Bronchial epithelial cell (primary cell): ENCODE measurements at regions not wholly inside any gene's neighbourhood (a gene's known extent, or its start where the extent isn't known, plus 50 kb on each side); places are given as distances from the start of the nearest gene placed in this dataset.

Experiments
- DNase-seq: peaks from one replicate; pipeline ENCODE4 v3.0.0-alpha.2; 2010; ENCODE audit warnings: low read depth
- FAIRE-seq: peaks from 2 replicates; lab custom pipeline; 2011; peaks lifted over from hg19 to GRCh38; lab: Jason Lieb, UNC
- H3K27me3 ChIP-seq: 2 replicates; pipeline ENCODE4 v1.5.1; 2011; ENCODE audit warnings: low read length; ENCODE audit not compliant: control insufficient read depth, insufficient read depth
- H3K36me3 ChIP-seq: 2 replicates; pipeline ENCODE4 v1.5.1; 2011; ENCODE audit warnings: low read length; ENCODE audit not compliant: control insufficient read depth, insufficient read depth
- H3K4me3 ChIP-seq: 2 replicates; pipeline ENCODE4 v1.5.1; 2011; ENCODE audit warnings: mild to moderate bottlenecking, low read depth, low read length, control low read depth
- TF ChIP-seq, protein P1 (sequence below): IDR thresholded peaks from 2 replicates; pipeline ENCODE4 v1.5.1; 2011; ENCODE audit warnings: mild to moderate bottlenecking, moderate library complexity, low read length, control low read depth, inconsistent platforms; ENCODE audit not compliant: insufficient read depth, severe bottlenecking

DNA sequence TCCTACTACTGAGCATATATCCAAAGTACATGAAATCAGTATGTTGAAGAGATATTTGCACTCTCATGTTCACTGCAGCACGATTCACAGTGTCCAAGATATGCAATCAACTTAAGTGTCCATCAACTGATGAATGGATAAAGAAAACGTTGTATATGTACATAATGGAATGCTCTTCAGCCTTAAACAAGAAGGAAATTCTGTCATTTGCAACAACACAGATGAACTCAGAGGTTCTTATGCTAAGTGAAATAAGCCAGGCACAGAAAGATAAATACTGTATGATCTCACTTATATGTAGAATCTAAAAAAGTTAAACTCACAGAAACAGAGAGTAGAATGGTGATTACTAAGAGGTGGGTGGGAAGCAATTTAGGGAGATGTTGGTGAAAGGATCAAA, 149.2 kb downstream of the EVA1A start:
- FAIRE-seq (no peak), DNase-seq (no peak)
- no peaks in the 10 kb centered on the region for H3K36me3 ChIP-seq
- H3K27me3 ChIP-seq, result peaks cover 3% of the 10 kb centered on the region
- H3K4me3 ChIP-seq, result no peak overlapping the region
- TF ChIP-seq, protein P1, sequence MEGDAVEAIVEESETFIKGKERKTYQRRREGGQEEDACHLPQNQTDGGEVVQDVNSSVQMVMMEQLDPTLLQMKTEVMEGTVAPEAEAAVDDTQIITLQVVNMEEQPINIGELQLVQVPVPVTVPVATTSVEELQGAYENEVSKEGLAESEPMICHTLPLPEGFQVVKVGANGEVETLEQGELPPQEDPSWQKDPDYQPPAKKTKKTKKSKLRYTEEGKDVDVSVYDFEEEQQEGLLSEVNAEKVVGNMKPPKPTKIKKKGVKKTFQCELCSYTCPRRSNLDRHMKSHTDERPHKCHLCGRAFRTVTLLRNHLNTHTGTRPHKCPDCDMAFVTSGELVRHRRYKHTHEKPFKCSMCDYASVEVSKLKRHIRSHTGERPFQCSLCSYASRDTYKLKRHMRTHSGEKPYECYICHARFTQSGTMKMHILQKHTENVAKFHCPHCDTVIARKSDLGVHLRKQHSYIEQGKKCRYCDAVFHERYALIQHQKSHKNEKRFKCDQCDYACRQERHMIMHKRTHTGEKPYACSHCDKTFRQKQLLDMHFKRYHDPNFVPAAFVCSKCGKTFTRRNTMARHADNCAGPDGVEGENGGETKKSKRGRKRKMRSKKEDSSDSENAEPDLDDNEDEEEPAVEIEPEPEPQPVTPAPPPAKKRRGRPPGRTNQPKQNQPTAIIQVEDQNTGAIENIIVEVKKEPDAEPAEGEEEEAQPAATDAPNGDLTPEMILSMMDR, result no peak

GRCh38 chr2:75410702-75411101, 150.0 kb downstream of the EVA1A start:
- FAIRE-seq, result no peak
- H3K27me3 ChIP-seq, result no peaks in the 10 kb centered on the region
- TF ChIP-seq, protein P1, result no peak

GRCh38 chr2:75408771-75409170, 152.0 kb downstream of the EVA1A start:
- H3K27me3 ChIP-seq, result no peaks in the 10 kb centered on the region
- TF ChIP-seq, protein P1, result no peak
- H3K36me3 ChIP-seq, result no peaks in the 10 kb centered on the region
- FAIRE-seq, result no peak
- H3K4me3 ChIP-seq, result no peak overlapping the region
- no peak for DNase-seq

More at GRCh38 chr2:75410702-75411101, 150.0 kb downstream of the EVA1A start:
- H3K36me3 ChIP-seq, result no peaks in the 10 kb centered on the region
- no peak for DNase-seq
- H3K4me3 ChIP-seq, result no peak overlapping the region

DNA sequence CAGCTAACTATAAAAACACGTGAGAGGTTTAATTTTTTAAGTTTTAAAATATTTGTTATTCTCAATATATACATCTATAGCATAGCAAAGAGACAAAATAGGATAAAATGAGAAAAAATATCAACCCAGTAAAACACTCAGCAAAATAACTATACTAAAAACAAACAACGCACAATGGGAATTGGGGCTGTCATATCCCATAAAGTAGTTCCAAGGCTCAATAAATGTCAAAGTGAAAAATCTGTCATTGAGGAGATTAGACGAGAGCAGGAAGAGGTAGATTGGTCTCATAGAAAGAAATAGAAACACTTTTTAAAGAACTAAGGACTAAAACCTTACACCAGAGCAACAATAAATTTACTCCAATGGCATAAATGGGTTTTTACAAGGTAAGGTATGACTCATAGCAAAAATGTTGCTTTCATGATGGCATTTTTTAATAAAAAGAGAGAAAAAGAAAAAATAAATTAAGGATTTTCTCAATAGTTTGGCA, 153.7 kb downstream of the EVA1A start:
- TF ChIP-seq, protein P1, result no peak
- no peak for DNase-seq
- Histone ChIP-seq H3K36me3 (no peaks in the 10 kb centered on the region), H3K27me3 (no peaks in the 10 kb centered on the region), H3K4me3 (no peak overlapping the region)
- no peak for FAIRE-seq

GRCh38 chr2:75406131-75406581, 154.6 kb downstream of the EVA1A start:
- FAIRE-seq, result no peak

More at GRCh38 chr2:75406131-75406581, 154.6 kb downstream of the EVA1A start:
- Histone ChIP-seq H3K27me3 (no peaks in the 10 kb centered on the region), H3K4me3 (no peak overlapping the region), H3K36me3 (no peaks in the 10 kb centered on the region)
- TF ChIP-seq, protein P1, result no peak
- no peak for DNase-seq
